GM21717 (cell line): ENCODE measurements at regions not wholly inside any gene's neighbourhood (a gene's known extent, or its start where the extent isn't known, plus 50 kb on each side); places are given as distances from the start of the nearest gene placed in this dataset.
"Not testable (repeated sequence)": the region's sequence is repeated elsewhere in the genome, so short reads cannot be mapped to it uniquely, and the experiment has no call there.

Source experiments
- ATAC-seq: cut with Tn5 transposase; IDR thresholded peaks from one replicate; pipeline ENCODE4 v1.9.1; 2021; ENCODE audit warnings: mild to moderate bottlenecking, moderate library complexity; ENCODE audit not compliant: unreplicated experiment

DNA sequence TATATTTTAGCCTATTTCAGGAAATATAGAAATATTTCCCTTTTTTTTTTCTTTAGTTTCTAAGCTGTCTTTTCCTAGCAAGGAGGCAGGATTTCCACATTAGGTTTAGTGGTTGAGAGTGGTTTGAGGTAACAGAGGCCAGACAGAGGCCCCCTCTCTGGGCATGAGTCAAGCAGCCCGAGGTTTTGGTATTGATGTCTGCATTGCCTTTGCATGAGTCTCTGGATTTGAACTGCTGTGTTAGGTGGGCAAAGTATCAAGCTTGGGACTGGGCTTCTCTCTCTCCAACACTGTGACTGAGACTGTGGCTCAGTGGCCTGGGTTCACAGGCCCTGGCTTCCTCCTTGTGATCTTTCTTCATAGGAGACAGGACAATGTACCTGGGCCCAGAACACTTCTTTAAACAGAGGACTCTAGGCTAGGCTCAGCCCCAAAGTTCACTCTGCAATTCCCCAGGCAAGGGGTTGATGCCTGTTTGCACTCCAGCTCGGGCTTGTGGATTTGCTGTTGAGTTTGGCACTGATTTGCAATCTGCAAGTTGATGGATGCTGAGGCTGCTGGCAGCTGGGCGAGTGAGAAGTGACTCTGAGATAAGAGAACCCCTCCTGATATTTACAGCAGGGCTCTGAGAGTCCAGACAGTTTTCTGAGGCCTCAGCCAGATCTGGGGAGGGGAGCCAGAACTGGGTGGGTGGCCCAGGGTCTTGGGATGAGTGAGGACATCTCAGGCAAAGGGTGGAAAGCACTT lies 271.2 kb downstream of the EN1 start:
- no peak for ATAC-seq

DNA sequence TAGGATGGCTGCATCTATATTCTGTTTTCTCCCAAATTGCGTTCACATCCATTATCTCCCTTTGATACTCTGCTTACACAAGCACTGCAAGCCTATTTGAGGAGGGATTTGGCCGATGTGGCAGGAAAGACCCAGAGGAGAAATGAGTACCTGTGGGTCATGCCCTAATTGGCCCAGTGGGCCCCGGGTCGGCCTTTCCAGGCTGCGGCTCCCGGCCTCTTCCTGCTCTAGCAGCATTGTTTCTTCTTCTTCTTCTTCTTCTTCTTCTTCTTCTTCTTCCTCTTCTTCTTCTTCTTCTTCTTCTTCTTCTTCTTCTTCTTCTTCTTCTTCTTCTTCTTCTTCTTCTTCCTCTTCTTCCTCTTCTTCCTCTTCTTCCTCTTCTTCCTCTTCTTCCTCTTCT lies 275.1 kb downstream of the EN1 start:
- ATAC-seq, result not testable (repeated sequence)

DNA sequence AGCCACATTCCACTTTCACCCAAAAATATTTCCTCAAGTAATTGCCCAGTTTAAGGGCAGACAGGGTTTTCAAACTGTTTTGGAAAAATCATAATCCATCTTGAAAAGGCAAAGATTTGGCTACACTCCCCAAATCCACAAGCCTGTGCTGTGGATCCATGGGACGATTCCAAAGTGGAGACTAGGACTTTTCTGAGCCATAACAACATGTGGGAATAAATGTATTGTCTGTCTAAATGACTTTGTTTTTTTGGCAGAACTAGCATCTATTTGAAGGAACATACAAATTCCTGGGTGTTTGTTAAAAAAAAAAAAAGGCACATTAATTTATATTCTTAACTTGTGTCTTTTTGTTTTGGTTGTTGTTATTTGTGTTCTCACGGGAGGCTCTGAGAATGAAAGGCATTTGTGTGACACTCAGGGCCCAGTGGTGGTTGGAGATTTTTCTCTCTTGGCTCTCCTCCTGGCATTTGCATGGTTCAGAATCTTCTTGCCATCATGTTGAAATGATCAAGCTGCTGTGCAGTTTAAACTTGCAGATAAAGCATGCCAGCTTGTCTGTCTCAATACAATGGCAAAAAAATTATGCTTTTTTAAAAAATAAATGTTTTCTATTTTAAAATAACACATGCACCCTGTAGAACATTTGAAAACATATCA lies 277.4 kb downstream of the EN1 start:
- no peak for ATAC-seq

DNA sequence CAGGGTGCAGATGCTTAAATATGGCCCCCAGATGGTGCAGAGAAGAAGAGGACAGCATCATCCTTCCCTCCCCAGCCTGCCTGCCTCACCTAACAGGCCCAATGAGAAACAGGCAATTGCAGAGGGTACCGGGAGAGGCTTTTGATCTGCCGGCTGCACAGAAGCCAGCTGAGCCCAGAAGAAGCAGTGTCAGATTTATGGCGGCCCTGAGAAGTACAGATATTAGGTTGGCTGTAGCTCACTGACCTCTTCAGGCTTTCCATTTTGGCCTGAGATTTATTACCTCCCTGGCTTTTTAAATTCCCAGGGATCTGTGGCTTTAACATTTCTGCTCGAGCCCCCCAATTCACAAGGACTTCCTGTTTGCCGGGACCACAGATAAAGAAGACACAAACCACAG lies 278.7 kb downstream of the EN1 start:
- ATAC-seq, result no peak

DNA sequence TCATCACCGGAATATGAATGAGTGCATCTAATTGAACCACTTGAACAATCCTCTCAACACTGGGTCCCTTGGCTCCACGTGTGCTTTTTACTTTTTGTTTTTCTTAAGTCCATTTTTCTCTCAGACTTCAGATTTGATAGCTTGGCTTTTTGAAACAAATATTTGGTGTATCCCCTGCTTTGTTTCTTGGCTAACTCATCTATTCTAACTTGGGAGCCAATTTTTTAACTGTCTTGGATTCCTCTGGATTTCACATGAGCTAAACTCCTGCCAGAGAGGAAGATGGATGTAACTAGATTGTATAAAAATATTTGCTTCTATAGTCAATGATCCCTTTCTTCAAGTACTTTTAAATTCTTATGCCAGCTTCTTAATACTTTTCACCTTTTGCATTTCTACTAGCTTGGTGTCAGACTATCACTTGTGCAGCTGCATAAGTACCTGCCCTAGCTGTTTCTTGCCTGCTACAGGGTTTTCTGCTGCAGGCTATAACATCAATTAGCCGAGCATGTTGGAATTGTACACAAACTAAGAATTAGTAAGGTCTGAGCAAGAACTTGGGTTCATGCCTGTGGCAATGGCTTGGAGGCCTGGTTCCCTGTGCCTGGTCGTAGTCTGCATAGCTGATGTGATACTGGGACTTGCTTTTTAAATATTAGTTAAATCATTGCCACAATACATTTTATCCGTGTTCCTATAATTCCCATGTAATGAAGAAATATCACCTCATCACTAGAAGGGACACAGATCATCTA lies 281.5 kb downstream of the EN1 start:
- ATAC-seq, result no peak

DNA sequence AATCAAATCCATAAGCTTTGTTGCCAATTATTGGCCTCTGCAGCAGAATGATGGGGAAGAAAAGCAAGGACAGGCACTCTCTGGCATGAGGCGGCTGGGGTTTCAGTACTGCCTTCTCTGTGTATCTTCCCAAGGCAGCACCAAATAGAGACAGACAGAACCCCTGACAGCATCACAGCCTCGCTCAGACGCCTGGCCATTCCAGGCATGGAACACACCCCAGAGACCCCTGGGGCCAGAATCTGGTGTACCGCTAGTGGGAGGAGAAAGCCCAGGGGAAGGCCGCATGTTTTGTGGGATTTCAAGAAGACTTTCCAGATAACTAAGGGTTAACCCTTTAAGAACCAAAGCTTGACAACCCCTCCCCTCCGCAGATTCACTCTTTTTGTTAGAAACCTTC lies 282.1 kb downstream of the EN1 start:
- ATAC-seq, result no peak

DNA sequence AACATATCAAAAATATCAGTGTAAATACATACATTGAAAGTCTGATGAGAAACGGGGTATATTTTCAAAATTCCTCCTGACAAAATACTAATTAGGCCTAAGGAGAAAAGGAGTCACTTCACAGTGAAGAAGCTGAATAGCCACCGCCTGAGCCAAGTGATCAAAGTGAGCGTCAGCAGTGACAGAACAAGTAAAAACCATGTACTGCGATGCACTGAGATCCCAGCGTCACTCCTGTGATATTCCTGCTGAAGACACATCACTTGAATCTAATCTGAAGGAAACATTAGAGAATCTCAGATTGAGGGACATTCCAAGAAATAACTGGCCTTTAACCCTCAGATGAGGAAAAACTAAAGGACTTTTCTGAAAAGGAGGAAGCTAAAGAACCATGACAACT lies 285.3 kb downstream of the EN1 start:
- no peak for ATAC-seq

DNA sequence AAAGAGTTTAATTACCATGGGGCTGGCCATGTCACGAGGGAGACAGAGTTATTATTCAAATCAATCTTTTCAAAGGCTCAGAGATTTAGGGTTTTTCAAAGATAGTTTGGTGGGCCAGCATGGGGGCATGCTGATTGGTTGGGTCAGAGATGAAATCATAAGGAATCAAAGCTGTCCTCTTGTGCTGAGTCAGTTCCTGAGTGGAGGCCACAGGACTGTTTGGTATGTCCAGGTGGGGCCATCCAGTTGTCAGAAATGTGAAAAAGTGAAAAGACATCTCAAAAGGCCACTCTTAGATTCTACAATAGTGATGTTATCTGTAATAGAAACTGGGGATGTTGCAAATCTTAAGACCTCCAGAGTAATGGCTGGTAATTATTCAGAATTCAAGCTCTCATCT lies 288.6 kb downstream of the EN1 start:
- no peak for ATAC-seq

DNA sequence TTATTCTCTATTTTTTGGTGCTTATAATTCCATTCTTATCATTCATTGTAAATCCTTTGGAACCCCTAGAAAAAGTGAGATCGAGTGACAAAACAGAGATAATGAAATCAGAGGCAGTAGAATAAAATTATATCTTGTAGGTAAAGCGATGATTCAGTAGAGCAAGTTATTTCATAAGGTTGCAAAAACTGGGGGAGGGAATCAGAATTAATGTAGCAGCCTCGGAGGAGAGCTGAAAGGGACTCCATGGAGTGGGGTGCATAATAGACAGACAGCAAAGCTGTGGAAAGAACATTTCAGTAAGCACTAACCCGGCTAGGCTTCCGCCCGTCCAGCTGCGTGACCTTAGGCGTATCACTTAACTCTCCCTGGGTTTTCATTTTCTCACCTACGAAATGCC lies 289.7 kb downstream of the EN1 start:
- no peak for ATAC-seq

DNA sequence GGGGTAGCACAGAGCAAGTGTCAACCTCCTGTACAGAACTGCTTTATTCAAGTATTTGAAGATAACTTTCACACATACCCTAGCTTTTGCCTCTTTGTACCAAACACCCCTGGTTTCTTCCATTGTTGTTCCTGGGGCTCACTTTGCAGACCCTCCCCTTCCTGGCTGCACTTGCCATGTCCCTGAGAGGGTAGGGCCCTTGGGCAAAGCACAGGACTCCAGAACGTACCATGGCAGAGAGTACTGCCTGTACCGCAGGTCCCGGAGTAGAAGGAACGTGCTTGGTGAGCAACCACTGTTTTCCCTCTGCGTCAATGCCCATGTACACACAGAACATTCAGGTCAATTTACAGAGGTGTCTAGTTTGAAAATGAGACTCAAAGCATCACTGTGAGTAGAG lies 290.4 kb downstream of the EN1 start:
- ATAC-seq, result no peak

DNA sequence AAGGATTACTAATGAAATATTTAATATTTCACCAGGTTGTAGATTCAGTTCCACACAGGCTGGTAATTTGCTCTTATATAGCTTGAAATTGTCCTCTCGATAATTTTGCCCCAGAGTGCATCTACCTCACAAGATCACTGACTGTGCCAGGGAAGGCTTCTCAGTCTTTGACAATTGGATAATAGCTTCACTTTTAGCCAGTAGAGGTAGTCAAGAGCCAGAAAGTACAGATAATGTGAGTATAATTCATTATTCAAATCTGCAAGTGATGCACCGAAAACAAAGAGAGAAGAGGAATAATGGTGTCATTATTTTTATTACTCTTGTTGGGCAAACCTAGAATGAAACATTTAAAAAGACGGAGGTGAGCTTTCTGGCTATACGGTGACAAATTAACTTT lies 292.8 kb downstream of the EN1 start:
- ATAC-seq, result no peak

DNA sequence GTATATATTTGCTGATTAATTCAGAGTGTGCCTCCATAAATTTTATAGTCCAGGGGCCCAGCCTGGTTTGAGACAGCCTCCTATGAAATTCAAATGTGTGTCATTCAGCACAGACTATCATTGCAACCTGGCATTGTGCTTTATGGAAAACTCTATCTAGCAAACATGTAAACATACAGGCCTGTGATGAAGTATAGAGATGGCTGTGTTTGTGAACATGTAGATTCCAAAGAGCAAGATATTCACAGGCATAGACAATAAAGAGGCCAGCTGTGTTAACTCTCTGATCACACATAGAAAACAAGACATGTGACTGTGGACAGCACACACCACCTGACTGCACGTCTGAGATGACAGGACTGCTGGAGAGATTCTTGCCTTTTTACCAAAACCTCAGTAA lies 297.9 kb downstream of the EN1 start:
- no peak for ATAC-seq

DNA sequence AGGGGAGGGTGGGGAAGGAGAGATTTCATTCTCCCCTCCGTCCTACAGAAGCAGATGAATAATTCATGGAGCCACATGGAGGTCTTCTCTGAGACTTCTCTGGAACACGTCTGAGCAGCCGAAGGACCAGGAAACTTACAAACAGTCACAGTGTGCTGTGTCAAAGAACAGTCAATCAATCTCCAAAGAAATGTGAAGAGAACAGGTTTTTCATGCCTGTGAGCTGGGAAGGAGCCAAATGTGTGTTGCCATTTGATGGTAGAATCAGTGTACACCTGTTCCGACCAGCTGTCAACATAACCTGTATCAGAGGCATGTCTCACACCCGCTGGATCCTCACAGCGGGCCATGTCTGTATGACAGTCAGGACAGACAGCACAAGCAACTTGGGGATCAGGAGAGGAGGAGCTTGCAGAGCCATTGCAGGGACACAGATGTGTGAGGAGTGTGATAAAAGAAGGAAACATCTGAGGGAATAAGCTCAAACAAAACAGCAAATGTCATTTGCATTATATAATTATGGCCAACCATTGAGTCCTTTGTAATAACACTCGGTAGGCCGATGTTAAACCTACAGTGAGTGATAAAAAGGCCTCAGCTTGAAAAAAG lies 298.5 kb downstream of the EN1 start:
- no peak for ATAC-seq

DNA sequence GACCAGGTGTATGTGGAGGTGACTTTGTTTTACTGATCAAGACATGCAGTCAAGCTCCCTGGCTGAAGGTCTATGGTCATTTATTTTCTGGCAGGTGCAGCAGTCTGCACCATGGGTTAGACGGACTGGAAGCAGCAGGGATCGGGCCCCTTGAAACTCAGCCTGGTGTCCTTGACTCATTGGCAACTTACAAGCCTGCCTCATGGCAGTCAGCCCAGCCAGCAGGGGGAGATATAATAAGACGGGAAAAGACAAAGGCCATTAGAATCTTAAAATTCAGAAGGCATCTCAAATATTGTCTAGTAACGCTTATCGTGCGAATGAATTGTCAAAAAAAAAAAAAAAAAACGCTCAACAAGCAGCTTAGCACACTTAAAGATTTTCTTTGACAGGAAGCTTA lies 308.2 kb downstream of the EN1 start:
- ATAC-seq, result no peak

DNA sequence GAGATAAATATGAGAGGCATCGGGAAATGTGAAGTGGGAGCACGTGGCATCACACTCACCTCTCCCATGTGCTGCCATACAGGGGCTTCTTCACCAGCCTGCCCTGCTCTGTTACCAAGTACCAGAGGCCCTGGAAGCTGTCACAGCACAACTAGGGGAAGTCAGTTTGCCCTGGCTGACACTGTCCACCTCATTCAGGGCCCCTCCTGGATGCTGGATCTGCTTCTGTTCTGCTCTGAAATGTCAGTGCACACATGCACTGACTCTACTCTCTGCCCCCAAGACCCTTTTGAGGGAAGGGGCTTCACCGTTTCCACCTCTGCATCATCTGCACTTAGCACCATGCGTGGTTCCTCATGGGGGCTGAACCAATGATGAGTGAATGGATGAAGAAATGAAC lies 311.1 kb downstream of the EN1 start:
- no peak for ATAC-seq

DNA sequence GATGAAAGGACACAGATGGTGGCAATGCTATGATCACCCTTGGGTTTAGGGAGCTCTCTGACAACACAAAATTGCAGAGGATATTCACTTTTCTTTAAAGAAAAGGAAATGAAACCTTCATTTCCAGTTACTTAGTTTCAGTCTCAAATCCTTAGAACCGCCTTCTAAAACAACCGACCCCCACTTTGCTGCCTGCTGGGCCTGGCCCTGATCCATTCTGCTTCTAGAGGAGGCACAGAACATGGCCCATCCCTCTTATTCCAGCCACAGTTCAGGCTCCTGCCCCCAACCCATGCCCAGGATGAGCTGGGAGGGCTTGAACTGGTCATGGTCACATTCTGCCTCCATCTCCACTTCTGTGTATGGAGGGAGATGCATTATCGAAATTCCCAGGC lies 311.6 kb downstream of the EN1 start:
- ATAC-seq, result no peak

DNA sequence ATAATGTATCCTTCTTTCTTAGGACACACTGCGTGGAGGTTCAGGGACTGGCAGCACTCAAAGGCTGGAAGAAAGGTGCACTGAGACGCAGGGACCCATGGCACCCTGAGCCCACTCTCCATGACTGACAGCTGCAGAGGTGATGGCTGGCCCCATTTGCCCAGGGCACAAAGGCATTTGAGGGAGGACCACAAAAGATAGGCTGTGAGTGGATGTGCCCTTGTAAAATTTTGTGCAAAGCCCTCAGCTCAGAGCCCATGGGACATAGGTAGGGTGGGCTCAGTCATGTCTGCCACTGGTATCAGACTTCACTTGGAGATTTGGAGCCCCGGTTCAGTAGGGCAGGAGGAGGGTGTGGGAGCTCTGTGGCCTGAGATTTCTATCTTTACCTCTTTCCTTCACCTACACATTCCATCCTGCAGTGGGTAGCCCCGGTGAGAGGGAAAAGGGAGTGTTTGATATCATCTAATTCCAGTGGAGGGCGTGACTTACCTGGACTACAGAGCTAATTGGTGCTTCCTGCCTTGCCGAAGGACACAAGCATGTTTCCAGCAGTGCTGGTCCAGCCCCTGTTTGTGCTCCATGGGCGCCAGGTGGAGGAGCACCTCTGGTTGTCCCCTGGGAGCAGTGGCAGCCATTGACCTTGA lies 312.2 kb downstream of the EN1 start:
- ATAC-seq, result no peak

DNA sequence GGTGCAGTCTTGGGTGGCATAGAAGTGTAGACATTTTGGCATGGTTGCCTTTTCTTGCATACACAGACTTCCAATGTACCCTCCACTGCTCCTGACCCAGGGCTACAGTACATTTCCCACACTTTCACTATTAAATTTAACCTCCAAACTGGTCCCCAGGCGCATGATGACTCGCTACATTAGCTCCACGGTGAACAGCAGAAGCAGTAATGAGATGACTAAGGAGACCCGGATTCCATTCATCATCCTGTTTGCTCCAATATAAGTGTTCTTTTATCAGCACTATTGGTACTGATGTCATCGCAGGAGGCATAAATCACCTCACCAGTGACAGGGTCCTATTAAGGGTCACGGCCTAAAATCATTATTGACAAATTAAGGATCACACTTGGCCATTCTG lies 316.5 kb downstream of the EN1 start:
- ATAC-seq, result no peak

DNA sequence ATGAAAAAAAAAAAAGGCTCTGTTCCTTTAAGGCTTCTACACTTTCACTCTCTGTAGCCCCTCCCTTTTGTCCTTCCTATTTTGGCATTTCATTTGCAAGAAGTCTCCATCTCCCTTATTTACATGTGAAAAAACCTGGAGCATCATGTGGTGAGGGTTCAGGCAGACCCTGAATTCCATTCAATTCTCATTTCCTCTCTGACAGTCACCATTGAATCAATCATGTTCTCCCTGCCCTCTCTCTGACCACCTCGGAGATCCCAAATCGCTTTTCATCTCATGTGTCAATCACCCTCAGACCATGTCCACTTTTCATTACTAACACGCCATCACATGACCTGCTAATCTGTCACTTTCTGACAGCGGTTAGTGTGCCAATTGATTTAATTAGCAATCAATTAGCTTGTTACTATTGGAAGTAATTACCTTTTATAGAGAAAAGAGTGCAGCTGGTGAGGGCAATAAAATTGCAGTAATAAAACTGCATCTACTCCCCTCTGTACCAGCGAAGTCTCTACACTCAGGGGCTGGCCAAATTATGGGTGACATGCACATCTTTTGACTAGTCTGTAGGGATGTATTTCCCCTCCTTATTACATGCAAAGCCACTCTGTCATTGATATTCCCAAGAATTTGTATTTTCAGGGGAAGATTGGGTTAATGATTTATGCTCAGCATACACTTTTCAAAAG lies 317.4 kb downstream of the EN1 start:
- ATAC-seq, result no peak

DNA sequence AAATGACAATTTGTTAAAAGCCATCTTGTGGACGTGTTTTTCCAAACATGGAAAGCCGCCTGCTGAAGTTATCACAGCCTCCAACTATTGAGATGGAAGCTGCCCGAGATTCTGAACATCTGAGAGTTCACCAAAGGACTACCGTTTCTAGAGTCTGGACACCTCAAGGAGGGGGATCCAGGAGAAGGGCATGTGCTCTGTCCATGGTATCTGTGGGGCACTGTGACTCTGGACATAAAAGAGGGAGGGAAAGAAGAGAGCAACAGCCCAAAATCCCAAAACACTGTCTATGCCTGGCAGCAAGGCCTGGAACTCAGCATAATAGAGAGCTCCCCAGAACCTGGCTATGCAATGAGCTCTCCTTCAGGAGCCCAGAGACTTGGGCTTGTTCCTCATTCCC lies 319.9 kb downstream of the EN1 start:
- ATAC-seq, result no peak

DNA sequence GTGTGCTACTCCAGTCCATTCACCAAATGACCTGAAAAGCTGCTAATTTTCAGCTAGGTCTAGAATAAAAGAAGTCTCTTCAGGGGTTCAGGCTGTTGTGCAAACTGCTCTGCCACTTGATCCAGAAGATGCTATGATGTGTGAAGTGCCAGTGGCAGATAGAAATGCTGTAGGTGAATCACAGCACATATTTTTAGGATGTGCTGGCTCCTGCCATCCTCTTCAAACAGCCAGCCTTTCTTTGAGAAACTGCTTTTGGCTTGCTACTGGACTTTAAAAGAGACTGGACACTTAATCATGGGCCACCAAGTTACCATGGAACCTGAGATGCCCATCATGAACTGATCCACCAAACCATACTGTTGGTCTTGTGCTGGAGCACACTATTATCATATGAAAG lies 322.1 kb downstream of the EN1 start:
- ATAC-seq, result no peak
